DOHH2 (cell line): ENCODE measurements at regions not wholly inside any gene's neighbourhood (a gene's known extent, or its start where the extent isn't known, plus 50 kb on each side); places are given as distances from the start of the nearest gene placed in this dataset.

Source experiments
- EZH2phosphoT487 ChIP-seq: fragments of 200-600 bp; sonication (generic); IDR thresholded peaks from 2 replicates; pipeline ENCODE4 v1.6.1; 2017; ENCODE audit warnings: borderline replicate concordance, mild to moderate bottlenecking, antibody characterized with exemption, low read length, moderate library complexity, mixed read lengths
- TF ChIP-seq, protein P1 (sequence below): fragments of 200-600 bp; sonication (generic); IDR thresholded peaks from one replicate; pipeline ENCODE4 v1.5.1; 2014; ENCODE audit warnings: antibody characterized with exemption, mild to moderate bottlenecking, low read depth, low read length; ENCODE audit not compliant: poor library complexity, severe bottlenecking

DNA sequence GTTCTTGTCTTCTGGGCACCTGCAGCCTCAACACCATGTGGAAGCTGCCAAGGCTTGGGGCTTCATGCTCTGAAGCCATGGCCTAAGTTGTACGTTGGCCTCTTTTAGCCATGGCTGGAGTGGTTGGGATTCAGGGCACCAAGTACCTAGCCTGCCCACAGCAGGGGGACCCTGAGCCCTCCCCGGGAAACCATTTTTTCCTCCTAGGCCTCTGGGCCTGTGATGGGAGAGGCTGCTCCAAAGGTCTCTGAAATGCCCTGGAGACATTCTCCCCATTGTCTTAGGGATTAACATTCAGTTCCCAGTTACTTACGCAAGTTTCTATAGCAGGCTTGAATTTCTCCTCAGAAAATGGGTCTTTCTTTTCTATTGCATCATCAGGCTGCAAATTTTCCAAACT is 269.3 kb downstream of the NAP1L3 start:
- TF ChIP-seq, protein P1, sequence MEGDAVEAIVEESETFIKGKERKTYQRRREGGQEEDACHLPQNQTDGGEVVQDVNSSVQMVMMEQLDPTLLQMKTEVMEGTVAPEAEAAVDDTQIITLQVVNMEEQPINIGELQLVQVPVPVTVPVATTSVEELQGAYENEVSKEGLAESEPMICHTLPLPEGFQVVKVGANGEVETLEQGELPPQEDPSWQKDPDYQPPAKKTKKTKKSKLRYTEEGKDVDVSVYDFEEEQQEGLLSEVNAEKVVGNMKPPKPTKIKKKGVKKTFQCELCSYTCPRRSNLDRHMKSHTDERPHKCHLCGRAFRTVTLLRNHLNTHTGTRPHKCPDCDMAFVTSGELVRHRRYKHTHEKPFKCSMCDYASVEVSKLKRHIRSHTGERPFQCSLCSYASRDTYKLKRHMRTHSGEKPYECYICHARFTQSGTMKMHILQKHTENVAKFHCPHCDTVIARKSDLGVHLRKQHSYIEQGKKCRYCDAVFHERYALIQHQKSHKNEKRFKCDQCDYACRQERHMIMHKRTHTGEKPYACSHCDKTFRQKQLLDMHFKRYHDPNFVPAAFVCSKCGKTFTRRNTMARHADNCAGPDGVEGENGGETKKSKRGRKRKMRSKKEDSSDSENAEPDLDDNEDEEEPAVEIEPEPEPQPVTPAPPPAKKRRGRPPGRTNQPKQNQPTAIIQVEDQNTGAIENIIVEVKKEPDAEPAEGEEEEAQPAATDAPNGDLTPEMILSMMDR: no peak
- no peak for TF ChIP-seq EZH2phosphoT487
